ENCODE measurements at regions not wholly inside any gene's neighbourhood (a gene's known extent, or its start where the extent isn't known, plus 50 kb on each side); places are given as distances from the start of the nearest gene placed in this dataset.
"Not testable (repeated sequence)": the region's sequence is repeated elsewhere in the genome, so short reads cannot be mapped to it uniquely, and the experiment has no call there.

DNA sequence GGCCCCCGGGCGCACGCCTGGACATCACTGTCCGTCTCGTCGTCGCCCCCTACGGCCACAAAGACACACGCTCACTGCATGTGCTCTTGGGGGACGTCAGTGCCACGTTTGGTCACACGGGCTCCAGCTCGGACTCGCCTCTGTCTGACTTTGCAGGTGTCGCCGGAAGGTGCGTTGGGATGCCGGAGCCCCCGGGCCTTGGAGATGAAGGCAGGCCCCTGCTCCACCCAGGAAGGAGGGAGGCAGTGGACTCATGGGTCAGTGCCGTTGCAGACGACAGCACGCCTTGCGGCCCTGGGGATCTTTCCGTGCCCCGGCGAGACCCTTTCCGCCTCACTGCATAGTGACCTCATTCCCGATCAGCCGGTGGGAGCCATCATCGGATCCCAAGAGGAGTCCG is 1414.8 kb upstream of the PCDH10 start:
- POLR2A ChIA-PET; CTCF ChIA-PET; DNase-seq (ENCODE audit: extremely low spot score): not testable (repeated sequence)

DNA sequence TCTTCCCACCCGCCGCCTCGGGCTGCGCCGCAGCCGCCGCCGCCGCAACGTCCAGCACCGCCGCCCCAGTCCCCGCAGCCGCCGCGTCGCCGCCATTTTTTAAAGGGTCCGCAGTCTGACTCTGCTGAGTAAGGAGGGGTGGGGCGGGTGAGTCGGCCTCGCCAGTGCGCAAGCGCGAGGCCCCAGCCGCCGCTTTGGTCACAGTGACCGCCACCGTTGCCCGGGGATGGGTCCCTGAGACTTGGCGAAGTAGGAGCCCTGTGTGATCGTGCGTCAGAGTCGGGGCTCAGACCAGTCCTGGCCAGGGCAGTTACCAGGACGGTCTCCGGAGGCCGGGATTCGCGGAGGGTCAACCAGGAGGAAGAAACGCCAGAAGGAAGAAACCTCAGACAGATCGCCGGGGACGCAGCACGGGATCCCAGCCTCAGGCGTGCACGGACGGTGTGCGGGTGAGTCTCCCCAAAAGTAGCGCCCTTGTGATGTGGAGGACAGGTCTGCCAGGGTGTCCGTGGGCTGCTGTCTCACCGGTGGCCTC is 1414.2 kb upstream of the PCDH10 start:
- DNase-seq (ENCODE audit: extremely low spot score); POLR2A ChIA-PET; CTCF ChIA-PET: not testable (repeated sequence)

DNA sequence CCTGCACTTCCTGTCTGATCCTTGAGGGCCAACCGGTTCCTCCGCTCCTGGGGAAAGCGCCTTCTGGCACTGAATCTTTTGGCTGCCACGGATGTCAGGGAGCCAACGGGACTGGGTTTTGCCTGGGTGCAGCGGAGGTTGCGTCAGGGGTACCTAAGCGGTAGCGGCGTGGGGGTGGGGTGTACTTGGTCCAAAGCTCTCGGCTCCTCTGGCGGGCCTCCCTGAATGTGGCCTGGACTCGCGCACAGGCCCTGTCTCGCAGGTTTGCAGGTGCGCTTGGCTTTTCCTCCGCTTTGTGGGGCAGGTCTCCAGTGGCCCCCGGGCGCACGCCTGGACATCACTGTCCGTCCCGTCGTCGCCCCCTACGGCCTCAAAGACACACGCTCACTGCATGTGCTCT is 1410.1 kb upstream of the PCDH10 start:
- DNase-seq (ENCODE audit: extremely low spot score); POLR2A ChIA-PET; CTCF ChIA-PET: not testable (repeated sequence)

DNA sequence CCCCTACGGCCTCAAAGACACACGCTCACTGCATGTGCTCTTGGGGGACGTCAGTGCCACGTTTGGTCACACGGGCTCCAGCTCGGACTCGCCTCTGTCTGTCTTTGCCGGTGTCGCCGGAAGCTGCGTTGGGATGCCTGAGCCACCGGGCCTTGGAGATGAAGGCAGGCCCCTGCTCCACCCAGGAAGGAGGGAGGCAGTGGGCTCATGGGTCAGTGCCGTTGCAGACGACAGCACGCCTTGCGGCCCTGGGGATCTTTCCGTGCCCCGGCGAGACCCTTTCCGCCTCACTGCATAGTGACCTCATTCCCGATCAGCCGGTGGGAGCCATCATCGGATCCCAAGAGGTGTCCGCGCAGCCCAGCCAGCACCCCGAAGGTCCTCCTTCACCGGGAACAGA is 1407.3 kb upstream of the PCDH10 start:
- DNase-seq (ENCODE audit: extremely low spot score); CTCF ChIA-PET; POLR2A ChIA-PET: not testable (repeated sequence)

DNA sequence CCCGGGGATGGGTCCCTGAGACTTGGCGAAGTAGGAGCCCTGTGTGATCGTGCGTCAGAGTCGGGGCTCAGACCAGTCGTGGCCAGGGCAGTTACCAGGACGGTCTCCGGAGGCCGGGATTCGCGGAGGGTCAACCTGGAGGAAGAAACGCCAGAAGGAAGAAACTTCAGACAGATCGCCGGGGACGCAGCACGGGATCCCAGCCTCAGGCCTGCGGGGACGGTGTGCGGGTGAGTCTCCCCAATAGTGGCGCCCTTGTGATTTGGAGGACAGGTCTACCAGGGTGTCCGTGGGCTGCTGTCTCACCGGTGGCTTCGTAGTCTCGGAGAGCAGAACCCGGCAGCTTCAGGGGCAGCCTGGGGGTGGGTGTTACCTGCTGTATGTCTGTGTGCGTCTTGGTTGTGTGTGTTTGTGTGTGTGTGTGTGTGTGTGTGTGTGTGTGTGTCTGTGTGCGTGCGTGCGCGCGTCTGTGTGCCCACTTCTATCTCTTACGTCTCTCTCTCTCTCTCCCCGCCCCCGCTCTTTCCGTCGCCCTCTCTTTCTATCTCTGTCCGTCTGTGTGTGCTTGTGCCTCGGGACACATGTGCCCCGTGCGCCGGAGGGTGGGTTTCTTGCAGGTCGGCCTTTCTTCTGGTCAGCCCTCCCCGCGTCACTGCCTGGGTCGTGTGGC is 1406.4 kb upstream of the PCDH10 start:
- POLR2A ChIA-PET; DNase-seq (ENCODE audit: extremely low spot score); CTCF ChIA-PET: not testable (repeated sequence)

DNA sequence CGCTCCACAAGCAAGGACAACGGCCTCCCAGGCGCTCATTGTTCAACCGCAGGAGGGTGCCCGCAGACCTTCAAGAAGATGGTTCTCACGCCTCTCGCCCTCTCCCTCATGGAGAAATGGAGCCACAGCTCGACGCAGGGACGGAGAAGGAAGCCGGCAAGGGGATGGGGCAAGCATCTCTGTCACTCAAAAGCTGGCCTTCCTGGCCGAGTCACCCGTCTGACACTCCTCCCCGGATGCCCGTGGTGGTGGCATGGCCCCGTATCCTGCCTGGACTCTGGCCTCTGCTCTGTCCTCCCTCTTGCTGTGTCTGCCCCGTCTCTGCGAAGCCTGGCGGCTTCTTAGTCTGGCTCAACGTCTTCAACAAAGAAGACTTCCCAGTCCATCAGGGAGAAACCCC is 1405.7 kb upstream of the PCDH10 start:
- POLR2A ChIA-PET; DNase-seq (ENCODE audit: extremely low spot score); CTCF ChIA-PET: not testable (repeated sequence)

DNA sequence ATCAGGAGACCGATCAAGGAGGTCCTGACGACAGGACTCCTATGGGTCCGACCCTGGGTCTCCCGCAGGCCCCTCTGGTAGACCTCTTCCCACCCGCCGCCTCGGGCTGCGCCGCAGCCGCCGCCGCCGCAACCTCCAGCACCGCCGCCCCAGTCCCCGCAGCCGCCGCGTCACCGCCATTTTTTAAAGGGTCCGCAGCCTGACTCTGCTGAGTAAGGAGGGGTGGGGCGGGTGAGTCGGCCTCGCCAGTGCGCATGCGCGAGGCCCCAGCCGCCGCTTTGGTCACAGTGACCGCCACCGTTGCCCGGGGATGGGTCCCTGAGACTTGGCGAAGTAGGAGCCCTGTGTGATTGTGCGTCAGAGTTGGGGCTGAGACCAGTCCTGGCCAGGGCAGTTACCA is 1401.9 kb upstream of the PCDH10 start:
- POLR2A ChIA-PET; DNase-seq (ENCODE audit: extremely low spot score); CTCF ChIA-PET: not testable (repeated sequence)

DNA sequence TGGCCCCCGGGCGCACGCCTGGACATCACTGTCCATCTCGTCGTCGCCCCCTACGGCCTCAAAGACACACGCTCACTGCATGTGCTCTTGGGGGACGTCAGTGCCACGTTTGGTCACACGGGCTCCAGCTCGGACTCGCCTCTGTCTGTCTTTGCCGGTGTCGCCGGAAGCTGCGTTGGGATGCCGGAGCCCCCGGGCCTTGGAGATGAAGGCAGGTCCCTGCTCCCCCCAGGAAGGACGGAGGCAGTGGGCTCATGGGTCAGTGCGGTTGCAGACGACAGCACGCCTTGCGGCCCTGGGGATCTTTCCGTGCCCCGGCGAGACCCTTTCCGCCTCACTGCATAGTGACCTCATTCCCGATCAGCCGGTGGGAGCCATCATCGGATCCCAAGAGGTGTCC is 1399.9 kb upstream of the PCDH10 start:
- POLR2A ChIA-PET; CTCF ChIA-PET; DNase-seq (ENCODE audit: extremely low spot score): not testable (repeated sequence)

DNA sequence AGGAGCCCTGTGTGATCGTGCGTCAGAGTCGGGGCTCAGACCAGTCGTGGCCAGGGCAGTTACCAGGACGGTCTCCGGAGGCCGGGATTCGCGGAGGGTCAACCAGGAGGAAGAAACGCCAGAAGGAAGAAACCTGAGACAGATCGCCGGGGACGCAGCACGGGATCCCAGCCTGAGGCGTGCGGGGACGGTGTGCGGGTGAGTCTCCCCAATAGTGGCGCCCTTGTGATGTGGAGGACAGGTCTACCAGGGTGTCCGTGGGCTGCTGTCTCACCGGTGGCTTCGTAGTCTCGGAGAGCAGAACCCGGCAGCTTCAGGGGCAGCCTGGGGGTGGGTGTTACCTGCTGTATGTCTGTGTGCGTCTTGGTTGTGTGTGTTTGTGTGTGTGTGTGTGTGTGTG is 1399.1 kb upstream of the PCDH10 start:
- CTCF ChIA-PET; POLR2A ChIA-PET; DNase-seq (ENCODE audit: extremely low spot score): not testable (repeated sequence)

DNA sequence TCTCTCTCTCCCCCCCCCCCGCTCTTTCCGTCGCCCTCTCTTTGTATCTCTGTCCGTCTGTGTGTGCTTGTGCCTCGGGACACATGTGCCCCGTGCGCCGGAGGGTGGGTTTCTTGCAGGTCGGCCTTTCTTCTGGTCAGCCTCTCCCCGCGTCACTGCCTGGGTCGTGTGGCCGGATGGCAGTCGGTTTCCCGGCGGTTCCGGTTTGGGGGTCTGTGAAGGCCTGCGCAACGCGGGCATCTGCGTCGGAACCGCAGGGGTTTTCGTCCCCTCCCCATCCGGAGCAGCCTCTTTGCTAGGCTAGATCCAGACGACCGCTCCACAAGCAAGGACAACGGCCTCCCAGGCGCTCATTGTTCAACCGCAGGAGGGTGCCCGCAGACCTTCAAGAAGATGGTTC is 1398.6 kb upstream of the PCDH10 start:
- CTCF ChIA-PET; DNase-seq (ENCODE audit: extremely low spot score); POLR2A ChIA-PET: not testable (repeated sequence)

DNA sequence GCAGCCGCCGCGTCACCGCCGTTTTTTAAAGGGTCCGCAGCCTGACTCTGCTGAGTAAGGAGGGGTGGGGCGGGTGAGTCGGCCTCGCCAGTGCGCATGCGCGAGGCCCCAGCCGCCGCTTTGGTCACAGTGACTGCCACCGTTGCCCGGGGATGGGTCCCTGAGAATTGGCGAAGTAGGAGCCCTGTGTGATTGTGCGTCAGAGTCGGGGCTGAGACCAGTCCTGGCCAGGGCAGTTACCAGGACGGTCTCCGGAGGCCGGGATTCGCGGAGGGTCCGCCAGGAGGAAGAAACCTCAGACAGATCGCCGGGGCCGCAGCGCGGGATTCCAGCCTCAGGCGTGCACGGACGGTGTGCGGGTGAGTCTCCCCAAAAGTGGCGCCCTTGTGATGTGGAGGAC is 1386.9 kb upstream of the PCDH10 start:
- DNase-seq (ENCODE audit: extremely low spot score); POLR2A ChIA-PET; CTCF ChIA-PET: not testable (repeated sequence)

DNA sequence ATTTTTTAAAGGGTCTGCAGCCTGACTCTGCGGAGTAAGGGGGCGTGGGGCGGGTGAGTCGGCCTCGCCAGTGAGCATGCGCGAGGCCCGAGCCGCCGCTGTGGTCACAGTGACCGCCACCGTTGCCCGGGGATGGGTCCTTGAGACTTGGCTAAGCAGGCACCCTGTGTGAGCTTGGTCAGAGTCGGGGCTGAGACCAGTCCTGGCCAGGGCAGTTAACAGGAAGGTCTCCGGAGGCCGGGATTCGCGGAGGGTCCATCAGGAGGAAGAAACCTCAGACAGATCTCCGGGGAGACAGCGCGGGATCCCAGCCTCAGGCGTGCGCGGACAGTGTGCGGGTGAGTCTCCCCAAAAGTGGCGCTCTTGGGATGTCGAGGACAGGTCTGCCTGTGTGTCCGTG is 1384.4 kb upstream of the PCDH10 start:
- DNase-seq (ENCODE audit: extremely low spot score), result no peak
- ChIA-PET POLR2A (no interaction called here), CTCF (no interaction called here)
- TF ChIP-seq CTBP1 (IDR thresholded peaks at IDR 0.05; ENCODE audit: borderline replicate concordance) (no peak), FOXA1 (IDR thresholded peaks at IDR 0.05) (no peak), ELF4 (IDR thresholded peaks at IDR 0.05) (no peak)

DNA sequence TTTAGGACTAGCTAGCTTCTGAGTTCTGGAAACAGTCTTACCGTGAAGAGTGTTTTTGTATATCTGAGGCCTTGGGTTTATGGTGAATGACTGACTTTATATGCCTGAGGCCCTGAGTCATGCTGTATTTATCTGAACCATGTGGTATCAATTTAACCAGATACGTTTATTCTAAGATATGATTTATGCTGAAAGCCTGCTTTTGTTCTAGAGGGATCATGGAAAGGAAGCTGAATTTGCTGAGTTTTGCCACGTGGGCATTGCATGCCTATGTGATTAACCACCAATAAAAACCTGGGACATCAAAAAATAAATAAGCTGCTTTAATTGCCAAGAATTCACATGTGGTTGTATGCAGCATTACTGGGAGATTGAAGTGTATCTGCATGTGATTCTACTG is 1374.7 kb upstream of the PCDH10 start:
- TF ChIP-seq, protein P1, sequence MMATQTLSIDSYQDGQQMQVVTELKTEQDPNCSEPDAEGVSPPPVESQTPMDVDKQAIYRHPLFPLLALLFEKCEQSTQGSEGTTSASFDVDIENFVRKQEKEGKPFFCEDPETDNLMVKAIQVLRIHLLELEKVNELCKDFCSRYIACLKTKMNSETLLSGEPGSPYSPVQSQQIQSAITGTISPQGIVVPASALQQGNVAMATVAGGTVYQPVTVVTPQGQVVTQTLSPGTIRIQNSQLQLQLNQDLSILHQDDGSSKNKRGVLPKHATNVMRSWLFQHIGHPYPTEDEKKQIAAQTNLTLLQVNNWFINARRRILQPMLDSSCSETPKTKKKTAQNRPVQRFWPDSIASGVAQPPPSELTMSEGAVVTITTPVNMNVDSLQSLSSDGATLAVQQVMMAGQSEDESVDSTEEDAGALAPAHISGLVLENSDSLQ (IDR thresholded peaks at IDR 0.05), result peak; percentile 61; the same call in 1 of the 2 replicates
- DNase-seq (ENCODE audit: extremely low spot score); CTCF ChIA-PET; POLR2A ChIA-PET: not testable (repeated sequence)

DNA sequence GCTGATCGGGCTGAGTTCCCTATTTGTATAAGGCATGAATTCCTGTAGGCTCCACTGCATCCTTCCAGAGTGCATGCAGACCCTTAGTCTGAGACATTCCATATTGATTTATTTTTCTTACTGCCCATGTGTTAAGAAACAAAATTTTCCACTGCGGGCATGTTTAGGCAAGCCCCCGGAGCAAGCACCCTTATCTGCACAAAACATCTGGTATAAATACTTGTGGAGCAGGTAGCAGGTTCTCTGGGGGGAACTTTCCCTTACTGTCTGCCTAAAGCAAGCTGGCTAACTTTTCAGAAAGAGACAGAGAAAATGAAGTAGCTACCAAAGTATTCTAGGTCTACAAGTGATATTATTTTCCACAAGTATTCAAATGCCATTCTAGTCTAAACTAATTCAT is 1338.5 kb upstream of the PCDH10 start:
- CTCF ChIA-PET; POLR2A ChIA-PET; DNase-seq (ENCODE audit: extremely low spot score): not testable (repeated sequence)

All from HEK293T (cell line).